Skeletal muscle satellite cell (primary cell): ENCODE measurements at regions not wholly inside any gene's neighbourhood (a gene's known extent, or its start where the extent isn't known, plus 50 kb on each side); places are given as distances from the start of the nearest gene placed in this dataset.
"Not testable (repeated sequence)": the region's sequence is repeated elsewhere in the genome, so short reads cannot be mapped to it uniquely, and the experiment has no call there.

Experiments used
- H3K27me3 ChIP-seq: 2 replicates; pipeline ENCODE4 v1.7.0; 2013; ENCODE audit warnings: low read length; ENCODE audit not compliant: control insufficient read depth, insufficient read depth
- H3K36me3 ChIP-seq: 2 replicates; pipeline ENCODE4 v1.7.0; 2013; ENCODE audit warnings: mild to moderate bottlenecking, control low read depth, low read length; ENCODE audit not compliant: insufficient read depth
- H3K4me1 ChIP-seq: 2 replicates; pipeline ENCODE4 v1.7.0; 2013; ENCODE audit warnings: low read length; ENCODE audit not compliant: control insufficient read depth, insufficient read depth
- H3K4me2 ChIP-seq: 2 replicates; pipeline ENCODE4 v1.7.0; 2013; ENCODE audit warnings: mild to moderate bottlenecking, low read length
- H3K4me3 ChIP-seq: 2 replicates; pipeline ENCODE4 v1.7.0; 2013; ENCODE audit warnings: low read length
- H3K9ac ChIP-seq: 2 replicates; pipeline ENCODE4 v1.7.0; 2013; ENCODE audit warnings: mild to moderate bottlenecking, low read depth, low read length, moderate library complexity
- H3K9me3 ChIP-seq: replicated peaks from 2 replicates; pipeline ENCODE4 v1.7.0; 2013; ENCODE audit warnings: mild to moderate bottlenecking, control low read depth, low read length

- H3K4me1 ChIP-seq: no peaks in the 10 kb centered on the region
- no peaks in the 10 kb centered on the region for H3K9me3 ChIP-seq
- no peak overlapping the region for H3K4me3 ChIP-seq
- peaks cover 4% of the 10 kb centered on the region for H3K36me3 ChIP-seq
- no peaks in the 10 kb centered on the region for H3K27me3 ChIP-seq
- no peak overlapping the region for H3K4me2 ChIP-seq
- H3K9ac ChIP-seq: no peak overlapping the region
These were observed 175.3 kb downstream of the LEPR start for GRCh38 chr1:65595724-65596123.

- Histone ChIP-seq H3K27me3 (no peaks in the 10 kb centered on the region), H3K4me3 (no peak overlapping the region), H3K9me3 (no peaks in the 10 kb centered on the region), H3K4me1 (no peaks in the 10 kb centered on the region), H3K4me2 (no peak overlapping the region), H3K36me3 (peaks cover 4% of the 10 kb centered on the region), H3K9ac (no peak overlapping the region)
These were observed 176.3 kb downstream of the LEPR start for GRCh38 chr1:65596768-65597167.

- peaks cover 9% of the 10 kb centered on the region for H3K4me1 ChIP-seq
- no peak overlapping the region for H3K4me3 ChIP-seq
- no peaks in the 10 kb centered on the region for H3K9me3 ChIP-seq
- H3K9ac ChIP-seq: no peak overlapping the region
- H3K4me2 ChIP-seq: no peak overlapping the region
- H3K36me3 ChIP-seq: no peaks in the 10 kb centered on the region
- no peaks in the 10 kb centered on the region for H3K27me3 ChIP-seq
These were observed 185.2 kb downstream of the LEPR start for GRCh38 chr1:65605621-65606020.

GRCh38 chr1:65606426-65606825, 186.0 kb downstream of the LEPR start:
- H3K4me1 ChIP-seq: peaks cover 9% of the 10 kb centered on the region

GRCh38 chr1:65613884-65614283, 178.8 kb upstream of the PDE4B start:
- H3K27me3 ChIP-seq: no peaks in the 10 kb centered on the region
- no peaks in the 10 kb centered on the region for H3K36me3 ChIP-seq
- no peak overlapping the region for H3K4me3 ChIP-seq
- no peaks in the 10 kb centered on the region for H3K9me3 ChIP-seq
- no peak overlapping the region for H3K9ac ChIP-seq
- H3K4me1 ChIP-seq: no peaks in the 10 kb centered on the region
- no peak overlapping the region for H3K4me2 ChIP-seq

More at GRCh38 chr1:65606426-65606825, 186.0 kb downstream of the LEPR start:
- Histone ChIP-seq H3K27me3 (no peaks in the 10 kb centered on the region), H3K9ac (no peak overlapping the region), H3K9me3 (no peaks in the 10 kb centered on the region), H3K4me2 (no peak overlapping the region), H3K4me3 (no peak overlapping the region), H3K36me3 (no peaks in the 10 kb centered on the region)

- Histone ChIP-seq H3K4me2 (no peak overlapping the region), H3K36me3 (peaks cover 4% of the 10 kb centered on the region), H3K4me1 (no peaks in the 10 kb centered on the region), H3K27me3 (no peaks in the 10 kb centered on the region), H3K4me3 (no peak overlapping the region), H3K9ac (no peak overlapping the region), H3K9me3 (no peaks in the 10 kb centered on the region)
These were observed 176.8 kb upstream of the PDE4B start for GRCh38 chr1:65615859-65616258.

- not testable (repeated sequence) for H3K4me2 ChIP-seq, H3K36me3 ChIP-seq, H3K27me3 ChIP-seq, H3K9ac ChIP-seq, H3K9me3 ChIP-seq, H3K4me3 ChIP-seq, H3K4me1 ChIP-seq
These were observed 171.0 kb upstream of the PDE4B start for GRCh38 chr1:65621721-65622120.

GRCh38 chr1:65623895-65624294, 168.8 kb upstream of the PDE4B start:
- Histone ChIP-seq H3K4me2 (no peak overlapping the region), H3K9ac (no peak overlapping the region), H3K27me3 (no peaks in the 10 kb centered on the region), H3K4me3 (no peak overlapping the region), H3K9me3 (no peaks in the 10 kb centered on the region), H3K4me1 (no peaks in the 10 kb centered on the region), H3K36me3 (peaks cover 4% of the 10 kb centered on the region)

- Histone ChIP-seq H3K4me2 (no peak overlapping the region), H3K9ac (no peak overlapping the region), H3K4me1 (no peaks in the 10 kb centered on the region), H3K4me3 (no peak overlapping the region), H3K9me3 (no peaks in the 10 kb centered on the region), H3K27me3 (no peaks in the 10 kb centered on the region), H3K36me3 (peaks cover 2% of the 10 kb centered on the region)
These were observed 167.2 kb upstream of the PDE4B start for GRCh38 chr1:65625528-65625927.

GRCh38 chr1:65626003-65626402, 166.7 kb upstream of the PDE4B start:
- no peak overlapping the region for H3K4me2 ChIP-seq
- no peak overlapping the region for H3K9ac ChIP-seq

GRCh38 chr1:65629788-65630187, 162.9 kb upstream of the PDE4B start:
- no peak overlapping the region for H3K4me2 ChIP-seq
- H3K4me1 ChIP-seq: peaks cover 8% of the 10 kb centered on the region
- no peak overlapping the region for H3K9ac ChIP-seq
- no peaks in the 10 kb centered on the region for H3K9me3 ChIP-seq
- no peaks in the 10 kb centered on the region for H3K27me3 ChIP-seq
- no peaks in the 10 kb centered on the region for H3K36me3 ChIP-seq
- no peak overlapping the region for H3K4me3 ChIP-seq

More at GRCh38 chr1:65626003-65626402, 166.7 kb upstream of the PDE4B start:
- Histone ChIP-seq H3K27me3 (no peaks in the 10 kb centered on the region), H3K4me1 (peaks cover 3% of the 10 kb centered on the region), H3K36me3 (no peaks in the 10 kb centered on the region), H3K4me3 (no peak overlapping the region), H3K9me3 (no peaks in the 10 kb centered on the region)

- Histone ChIP-seq H3K4me1 (peaks cover 8% of the 10 kb centered on the region), H3K36me3 (no peaks in the 10 kb centered on the region), H3K4me2 (no peak overlapping the region), H3K9me3 (no peaks in the 10 kb centered on the region), H3K27me3 (no peaks in the 10 kb centered on the region), H3K9ac (no peak overlapping the region), H3K4me3 (no peak overlapping the region)
These were observed 161.8 kb upstream of the PDE4B start for GRCh38 chr1:65630855-65631254.
